HL-60 (cell line): ENCODE measurements at regions not wholly inside any gene's neighbourhood (a gene's known extent, or its start where the extent isn't known, plus 50 kb on each side); places are given as distances from the start of the nearest gene placed in this dataset.

Experiments
- DNase-seq, 2 experiments: peaks; one replicate each; pipeline ENCODE4 v3.0.0-alpha.2; 2010 to 2020; ENCODE audit warnings: low read depth in 1 of 2, low spot score in 1 of 2
- H3K27ac ChIP-seq: fragments of 250-450 bp; sonication (Bioruptor Pico); replicated peaks from 2 replicates; pipeline ENCODE4 v1.5.1; 2020; ENCODE audit warnings: mild to moderate bottlenecking, moderate library complexity
- H3K27me3 ChIP-seq: fragments of 250-450 bp; sonication (Bioruptor Pico); 2 replicates; pipeline ENCODE4 v1.5.1; 2021; ENCODE audit warnings: mild to moderate bottlenecking, moderate library complexity; ENCODE audit not compliant: insufficient read depth, poor library complexity, severe bottlenecking
- H3K4me3 ChIP-seq: replicated peaks from 2 replicates; pipeline ENCODE4 v1.5.1; 2011; ENCODE audit warnings: mild to moderate bottlenecking, control low read depth, low read length; ENCODE audit not compliant: insufficient read depth
- GABPA ChIP-seq: IDR thresholded peaks from 2 replicates; pipeline ENCODE4 v1.6.1; 2012; ENCODE audit warnings: low read depth
- POLR2AphosphoS5 ChIP-seq: IDR thresholded peaks from 2 replicates; pipeline ENCODE4 v1.6.1; 2012; ENCODE audit warnings: low read depth
- SPI1 ChIP-seq: IDR thresholded peaks from 2 replicates; pipeline ENCODE4 v1.6.1; 2012; ENCODE audit warnings: low read depth, mild to moderate bottlenecking, borderline replicate concordance
- TF ChIP-seq, protein P1 (sequence below): IDR thresholded peaks from 2 replicates; pipeline ENCODE4 v1.6.1; 2012; ENCODE audit warnings: low read depth; ENCODE audit not compliant: insufficient replicate concordance
- TF ChIP-seq, protein P2 (sequence below): IDR thresholded peaks from one replicate; pipeline ENCODE4 v1.5.1; 2011; ENCODE audit warnings: low read length, control low read depth, inconsistent platforms; ENCODE audit not compliant: insufficient read depth

DNA sequence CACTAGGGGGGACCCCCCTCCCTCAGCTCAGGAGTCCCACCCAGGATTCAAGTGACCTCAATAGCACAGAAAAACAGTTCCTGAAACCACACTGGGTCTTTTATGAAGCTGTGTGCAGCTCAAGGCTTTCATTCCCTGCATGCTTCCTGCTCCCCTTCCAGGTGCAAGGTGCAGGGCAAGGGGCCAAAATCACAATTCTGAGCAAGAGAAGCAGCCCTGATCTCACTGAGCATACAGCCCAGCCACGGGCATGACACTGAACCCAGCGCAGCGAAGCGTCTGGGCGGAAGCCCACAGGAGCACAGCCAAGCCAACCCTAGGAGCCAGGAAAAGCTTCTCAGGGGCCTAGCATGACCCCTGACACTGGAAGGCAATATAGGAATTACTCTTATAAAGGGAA is 62.9 kb downstream of the IRX2 start:
- no peak overlapping the region for H3K4me3 ChIP-seq
- no peak for DNase-seq
- no peak overlapping the region for H3K27ac ChIP-seq
- H3K27me3 ChIP-seq: no peaks in the 10 kb centered on the region
- TF ChIP-seq, protein P1, sequence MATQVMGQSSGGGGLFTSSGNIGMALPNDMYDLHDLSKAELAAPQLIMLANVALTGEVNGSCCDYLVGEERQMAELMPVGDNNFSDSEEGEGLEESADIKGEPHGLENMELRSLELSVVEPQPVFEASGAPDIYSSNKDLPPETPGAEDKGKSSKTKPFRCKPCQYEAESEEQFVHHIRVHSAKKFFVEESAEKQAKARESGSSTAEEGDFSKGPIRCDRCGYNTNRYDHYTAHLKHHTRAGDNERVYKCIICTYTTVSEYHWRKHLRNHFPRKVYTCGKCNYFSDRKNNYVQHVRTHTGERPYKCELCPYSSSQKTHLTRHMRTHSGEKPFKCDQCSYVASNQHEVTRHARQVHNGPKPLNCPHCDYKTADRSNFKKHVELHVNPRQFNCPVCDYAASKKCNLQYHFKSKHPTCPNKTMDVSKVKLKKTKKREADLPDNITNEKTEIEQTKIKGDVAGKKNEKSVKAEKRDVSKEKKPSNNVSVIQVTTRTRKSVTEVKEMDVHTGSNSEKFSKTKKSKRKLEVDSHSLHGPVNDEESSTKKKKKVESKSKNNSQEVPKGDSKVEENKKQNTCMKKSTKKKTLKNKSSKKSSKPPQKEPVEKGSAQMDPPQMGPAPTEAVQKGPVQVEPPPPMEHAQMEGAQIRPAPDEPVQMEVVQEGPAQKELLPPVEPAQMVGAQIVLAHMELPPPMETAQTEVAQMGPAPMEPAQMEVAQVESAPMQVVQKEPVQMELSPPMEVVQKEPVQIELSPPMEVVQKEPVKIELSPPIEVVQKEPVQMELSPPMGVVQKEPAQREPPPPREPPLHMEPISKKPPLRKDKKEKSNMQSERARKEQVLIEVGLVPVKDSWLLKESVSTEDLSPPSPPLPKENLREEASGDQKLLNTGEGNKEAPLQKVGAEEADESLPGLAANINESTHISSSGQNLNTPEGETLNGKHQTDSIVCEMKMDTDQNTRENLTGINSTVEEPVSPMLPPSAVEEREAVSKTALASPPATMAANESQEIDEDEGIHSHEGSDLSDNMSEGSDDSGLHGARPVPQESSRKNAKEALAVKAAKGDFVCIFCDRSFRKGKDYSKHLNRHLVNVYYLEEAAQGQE: no peak
- TF ChIP-seq SPI1: no peak
- TF ChIP-seq POLR2AphosphoS5: no peak
- TF ChIP-seq, protein P2, sequence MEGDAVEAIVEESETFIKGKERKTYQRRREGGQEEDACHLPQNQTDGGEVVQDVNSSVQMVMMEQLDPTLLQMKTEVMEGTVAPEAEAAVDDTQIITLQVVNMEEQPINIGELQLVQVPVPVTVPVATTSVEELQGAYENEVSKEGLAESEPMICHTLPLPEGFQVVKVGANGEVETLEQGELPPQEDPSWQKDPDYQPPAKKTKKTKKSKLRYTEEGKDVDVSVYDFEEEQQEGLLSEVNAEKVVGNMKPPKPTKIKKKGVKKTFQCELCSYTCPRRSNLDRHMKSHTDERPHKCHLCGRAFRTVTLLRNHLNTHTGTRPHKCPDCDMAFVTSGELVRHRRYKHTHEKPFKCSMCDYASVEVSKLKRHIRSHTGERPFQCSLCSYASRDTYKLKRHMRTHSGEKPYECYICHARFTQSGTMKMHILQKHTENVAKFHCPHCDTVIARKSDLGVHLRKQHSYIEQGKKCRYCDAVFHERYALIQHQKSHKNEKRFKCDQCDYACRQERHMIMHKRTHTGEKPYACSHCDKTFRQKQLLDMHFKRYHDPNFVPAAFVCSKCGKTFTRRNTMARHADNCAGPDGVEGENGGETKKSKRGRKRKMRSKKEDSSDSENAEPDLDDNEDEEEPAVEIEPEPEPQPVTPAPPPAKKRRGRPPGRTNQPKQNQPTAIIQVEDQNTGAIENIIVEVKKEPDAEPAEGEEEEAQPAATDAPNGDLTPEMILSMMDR: no peak
- no peak for TF ChIP-seq GABPA

DNA sequence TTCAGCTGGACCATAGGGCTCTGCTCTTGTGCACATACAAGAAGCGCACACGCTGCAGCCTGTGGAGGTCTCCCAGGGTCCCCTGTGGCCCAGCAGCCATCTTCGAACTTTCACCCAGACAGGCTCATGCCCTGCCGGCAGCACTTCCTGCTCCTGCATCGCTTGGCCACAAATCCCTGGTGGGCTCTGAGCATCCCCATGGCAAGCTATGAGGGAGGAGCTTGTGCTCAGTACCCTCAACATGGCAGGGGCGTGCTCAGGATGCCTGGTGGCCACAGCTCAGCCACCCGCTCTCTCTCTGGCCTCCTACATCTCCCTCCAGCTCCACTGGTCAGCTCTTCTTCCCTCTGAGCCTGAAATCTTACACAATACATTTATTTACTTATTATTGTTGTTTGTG is 63.7 kb downstream of the IRX2 start:
- no peak overlapping the region for H3K27ac ChIP-seq
- DNase-seq: no peak
- TF ChIP-seq SPI1 (no peak), GABPA (no peak), POLR2AphosphoS5 (no peak)
- TF ChIP-seq, protein P1: no peak
- TF ChIP-seq, protein P2: no peak
- H3K4me3 ChIP-seq: no peak overlapping the region
- H3K27me3 ChIP-seq: no peaks in the 10 kb centered on the region

DNA sequence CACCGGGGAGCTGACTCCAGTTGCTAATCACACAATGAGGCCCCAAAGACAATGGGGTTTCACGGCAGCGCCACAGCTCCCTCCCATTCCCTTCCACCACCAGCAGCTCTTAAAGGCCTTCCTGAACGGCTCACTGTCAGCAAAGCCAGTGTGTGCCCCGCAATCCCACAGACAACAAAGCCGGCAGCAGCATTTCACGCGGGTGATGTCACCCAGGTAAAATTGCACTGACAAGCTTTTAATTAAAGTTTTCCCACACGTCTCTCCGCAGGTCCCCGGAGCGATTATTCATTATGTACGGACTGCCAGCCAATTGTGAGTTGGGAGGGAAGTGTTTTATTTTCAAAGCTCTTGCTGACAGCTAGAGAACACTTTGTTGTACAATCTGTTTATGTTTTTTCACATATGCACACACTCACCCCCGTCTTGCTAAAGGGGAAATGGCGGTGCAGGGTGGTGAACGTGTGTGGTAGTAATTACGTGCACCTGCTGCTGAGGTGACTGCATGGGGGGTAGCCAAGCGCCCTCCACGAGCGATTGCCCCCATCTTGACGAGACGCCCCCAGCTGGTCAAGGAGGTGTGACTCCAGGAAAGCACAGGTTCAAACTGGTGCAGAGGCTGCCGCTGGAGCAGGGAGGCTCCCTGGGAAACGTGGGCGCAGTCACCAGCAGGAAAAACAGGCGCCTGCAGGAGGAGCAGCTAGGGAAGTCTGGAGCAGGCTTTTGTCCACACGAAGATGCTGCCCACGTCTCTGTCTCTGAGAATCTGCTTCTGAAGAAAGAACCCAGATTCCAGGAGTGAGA is 65.0 kb downstream of the IRX2 start:
- no peak for DNase-seq
- no peak overlapping the region for H3K27ac ChIP-seq
- H3K4me3 ChIP-seq: no peak overlapping the region
- H3K27me3 ChIP-seq: no peaks in the 10 kb centered on the region
- no peak for TF ChIP-seq GABPA
- TF ChIP-seq, protein P2: no peak
- TF ChIP-seq, protein P1: no peak
